Liver (tissue), 8 donors: ENCODE measurements at regions not wholly inside any gene's neighbourhood (a gene's known extent, or its start where the extent isn't known, plus 50 kb on each side); places are given as distances from the start of the nearest gene placed in this dataset.

ENCODE experiments used
- DNase-seq: peaks from one replicate; pipeline ENCODE4 v3.0.0-alpha.2; 2017; ENCODE audit warnings: low spot score
- H3K27ac ChIP-seq, 2 donors: one replicate each; pipeline ENCODE4 v1.7.0; 2013; ENCODE audit warnings: inconsistent platforms in 2 of 2, low read length in 2 of 2, control low read depth in 1 of 2, low read depth in 1 of 2, mild to moderate bottlenecking in 1 of 2
- H3K27me3 ChIP-seq, 4 donors: one replicate each; pipeline versions ENCODE4 v1.6.1 to v1.7.0; 2013; ENCODE audit warnings: low read length in 3 of 4, inconsistent platforms in 1 of 4, mild to moderate bottlenecking in 1 of 4, moderate library complexity in 1 of 4; ENCODE audit not compliant: control insufficient read depth in 4 of 4, insufficient read depth in 4 of 4
- H3K36me3 ChIP-seq, 4 donors: one replicate each; pipeline versions ENCODE4 v1.6.1 to v1.7.0; 2013; ENCODE audit warnings: low read length in 3 of 4, mild to moderate bottlenecking in 3 of 4, low read depth in 1 of 4, moderate library complexity in 1 of 4; ENCODE audit not compliant: control insufficient read depth in 4 of 4, insufficient read depth in 3 of 4
- H3K4me1 ChIP-seq, 4 donors: one replicate each; pipeline versions ENCODE4 v1.6.1 to v1.7.0; 2013; ENCODE audit warnings: low read length in 3 of 4, mild to moderate bottlenecking in 3 of 4, moderate library complexity in 1 of 4; ENCODE audit not compliant: control insufficient read depth in 4 of 4, insufficient read depth in 4 of 4
- H3K4me3 ChIP-seq, 3 donors: one replicate each; pipeline versions ENCODE4 v1.6.1 to v1.7.0; 2013; ENCODE audit warnings: low read length in 3 of 3, control low read depth in 1 of 3, low read depth in 1 of 3, mild to moderate bottlenecking in 1 of 3
- H3K9ac ChIP-seq, 2 donors: one replicate each; pipeline ENCODE4 v1.7.0; 2013; ENCODE audit warnings: low read length in 2 of 2, mild to moderate bottlenecking in 2 of 2, moderate library complexity in 2 of 2, control low read depth in 1 of 2, low read depth in 1 of 2
- H3K9me3 ChIP-seq, 4 donors: one replicate each; pipeline versions ENCODE4 v1.6.1 to v1.7.0; 2013; ENCODE audit warnings: low read length in 3 of 4; ENCODE audit not compliant: control insufficient read depth in 4 of 4
- CTCF ChIP-seq: fragments of 150-350 bp; IDR thresholded peaks from 2 replicates; pipeline ENCODE4 v1.5.1; 2017; ENCODE audit warnings: improper control_type of control experiment, low read depth, low read length; ENCODE audit not compliant: missing input control
- EGR1 ChIP-seq, 2 donors: IDR thresholded peaks; 2 replicates each; pipeline ENCODE4 v1.6.1; 2016 to 2018; ENCODE audit warnings: antibody characterized with exemption in 2 of 2, low read depth in 2 of 2
- FOXA1 ChIP-seq: IDR thresholded peaks from 2 replicates; pipeline ENCODE4 v1.6.1; 2016; ENCODE audit warnings: antibody characterized with exemption
- FOXA2 ChIP-seq: IDR thresholded peaks from 2 replicates; pipeline ENCODE4 v1.6.1; 2016; ENCODE audit warnings: antibody characterized with exemption
- GABPA ChIP-seq, 2 donors: IDR thresholded peaks in 1 of 2; conservative IDR thresholded peaks in 1 of 2; 2 replicates each; pipeline ENCODE4 v1.6.1; 2016; ENCODE audit warnings: antibody characterized with exemption in 2 of 2, mild to moderate bottlenecking in 1 of 2, moderate library complexity in 1 of 2
- HNF4A ChIP-seq, 2 donors: conservative IDR thresholded peaks; 2 replicates each; pipeline ENCODE4 v1.6.1; 2016; ENCODE audit warnings: antibody characterized with exemption in 2 of 2, mild to moderate bottlenecking in 2 of 2
- NR2F2 ChIP-seq: IDR thresholded peaks from 2 replicates; pipeline ENCODE4 v1.6.1; 2016; ENCODE audit warnings: antibody characterized with exemption
- REST ChIP-seq: IDR thresholded peaks from 2 replicates; pipeline ENCODE4 v1.6.1; 2016; ENCODE audit warnings: antibody characterized with exemption, mild to moderate bottlenecking
- RXRA ChIP-seq, 2 donors: IDR thresholded peaks; 2 replicates each; pipeline ENCODE4 v1.6.1; 2017 to 2018; ENCODE audit warnings: antibody characterized with exemption in 2 of 2, mild to moderate bottlenecking in 1 of 2
- SP1 ChIP-seq: IDR thresholded peaks from 2 replicates; pipeline ENCODE4 v1.6.1; 2018; ENCODE audit warnings: antibody characterized with exemption, mild to moderate bottlenecking
- YY1 ChIP-seq: IDR thresholded peaks from 2 replicates; pipeline ENCODE4 v1.6.1; 2016; ENCODE audit warnings: antibody characterized with exemption, mild to moderate bottlenecking
- ZBTB33 ChIP-seq: IDR thresholded peaks from 2 replicates; pipeline ENCODE4 v1.6.1; 2016; ENCODE audit warnings: antibody characterized with exemption
- WGBS: extraction: QIAGEN DNeasy Blood & Tissue Kit; methylation state at CpG from one replicate; pipeline ENCODE4 v1.1.7; 2013; 5-methylcytosine and 5-hydroxymethylcytosine counted together
- TF ChIP-seq, protein P1 (sequence below): IDR thresholded peaks from 2 replicates; pipeline ENCODE4 v1.6.1; 2016; ENCODE audit warnings: antibody characterized with exemption
- donor health status: healthy.
- donor health status: healthy.
- donor health status: healthy.
- donor health status: healthy.
- donor health status: healthy.

GRCh38 chr3:29011966-29012365, 268.9 kb upstream of the RBMS3 start:
- TF ChIP-seq CTCF (no peak), ZBTB33 (no peak), HNF4A (conservative IDR thresholded peaks at IDR 0.05) (no peak), YY1 (no peak), FOXA2 (no peak), SP1 (no peak), FOXA1 (no peak), EGR1 (IDR thresholded peaks at IDR 0.05; ENCODE audit: low read depth in 2 of 2) (no peak)
- H3K9me3 ChIP-seq: no peaks in the 10 kb centered on the region

DNA sequence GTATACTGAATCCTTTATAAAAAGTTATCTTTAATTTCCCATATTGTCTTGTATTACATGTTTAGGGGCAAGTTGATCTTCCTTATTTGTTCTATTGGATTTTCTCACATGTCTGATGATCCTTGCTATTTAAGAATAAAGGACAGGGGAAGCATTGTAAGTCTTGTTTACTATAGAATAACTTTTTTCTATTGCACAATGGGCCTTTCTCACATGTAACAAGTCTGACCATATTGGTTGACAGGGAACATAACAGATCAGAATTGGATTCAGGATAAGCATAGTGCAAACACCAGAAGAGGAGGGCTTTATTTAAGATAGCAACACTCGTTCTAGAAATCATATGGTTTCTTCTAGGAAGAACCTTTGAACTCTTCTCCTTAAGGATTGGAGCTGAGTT, 257.9 kb upstream of the RBMS3 start:
- 51% methylated on average over 1 of the region's 1 CpG for WGBS
- no peaks in the 10 kb centered on the region for H3K9me3 ChIP-seq
- no peaks in the 10 kb centered on the region for H3K36me3 ChIP-seq
- no peak for DNase-seq
- TF ChIP-seq FOXA2: no peak
- TF ChIP-seq, protein P1, sequence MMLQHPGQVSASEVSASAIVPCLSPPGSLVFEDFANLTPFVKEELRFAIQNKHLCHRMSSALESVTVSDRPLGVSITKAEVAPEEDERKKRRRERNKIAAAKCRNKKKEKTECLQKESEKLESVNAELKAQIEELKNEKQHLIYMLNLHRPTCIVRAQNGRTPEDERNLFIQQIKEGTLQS: no peak
- no peak for TF ChIP-seq EGR1 (IDR thresholded peaks at IDR 0.05; ENCODE audit: low read depth in 2 of 2)
- TF ChIP-seq ZBTB33: no peak
- no peak for TF ChIP-seq GABPA (IDR thresholded peaks at IDR 0.05 in 1 of 2, conservative IDR thresholded peaks at IDR 0.05 in 1 of 2)
- TF ChIP-seq NR2F2: no peak
- TF ChIP-seq SP1: no peak
- no peak for TF ChIP-seq REST
- TF ChIP-seq RXRA (IDR thresholded peaks at IDR 0.05): no peak
- no peaks in the 10 kb centered on the region for H3K27me3 ChIP-seq
- no peak overlapping the region for H3K4me3 ChIP-seq
- no peak overlapping the region for H3K27ac ChIP-seq
- no peak overlapping the region for H3K9ac ChIP-seq
- no peaks in the 10 kb centered on the region for H3K4me1 ChIP-seq

More at GRCh38 chr3:29011966-29012365, 268.9 kb upstream of the RBMS3 start:
- H3K9ac ChIP-seq: no peak overlapping the region
- no peak overlapping the region for H3K4me3 ChIP-seq
- 95% methylated on average over 3 of the region's 3 CpGs for WGBS
- H3K4me1 ChIP-seq: no peaks in the 10 kb centered on the region
- H3K36me3 ChIP-seq: no peaks in the 10 kb centered on the region
- H3K27ac ChIP-seq: no peak overlapping the region
- H3K27me3 ChIP-seq: peaks cover 0 to 3% (median 0%) of the 10 kb centered on the region in 4 donors
- DNase-seq: no peak
